ENCODE measurements at regions not wholly inside any gene's neighbourhood (a gene's known extent, or its start where the extent isn't known, plus 50 kb on each side); places are given as distances from the start of the nearest gene placed in this dataset.

GRCh38 chr1:221100611-221101010 is 221.4 kb downstream of the HLX start:
- 45 to 51% methylated on average over 3 of the region's 3 CpGs for WGBS, 2 donors
- intact Hi-C loops (cut with DNase I; ENCODE audit: low total_unique reads): no loop called here
- H3K27ac ChIP-seq: no peak overlapping the region
- H3K36me3 ChIP-seq (ENCODE audit: low read depth, missing control alignments): no peaks in the 10 kb centered on the region
- H3K27me3 ChIP-seq: no peaks in the 10 kb centered on the region
- TF ChIP-seq CTCF (IDR thresholded peaks at IDR 0.05) (no peak), POLR2A (IDR thresholded peaks at IDR 0.05) (no peak)
- H3K4me3 ChIP-seq: no peak overlapping the region
- DNase-seq: no peak
- no peaks in the 10 kb centered on the region for H3K9me3 ChIP-seq
- H3K4me1 ChIP-seq: no peaks in the 10 kb centered on the region

GRCh38 chr1:221101807-221102605 is 222.8 kb downstream of the HLX start:
- Histone ChIP-seq H3K36me3 (ENCODE audit: low read depth, missing control alignments) (no peaks in the 10 kb centered on the region), H3K27me3 (no peaks in the 10 kb centered on the region), H3K4me1 (no peaks in the 10 kb centered on the region), H3K4me3 (no peak overlapping the region), H3K27ac (no peak overlapping the region), H3K9me3 (no peaks in the 10 kb centered on the region)
- intact Hi-C loops (cut with DNase I; ENCODE audit: low total_unique reads): no loop called here
- TF ChIP-seq CTCF (IDR thresholded peaks at IDR 0.05) (no peak), POLR2A (IDR thresholded peaks at IDR 0.05) (no peak)
- no peak for DNase-seq

- no peak overlapping the region for H3K27ac ChIP-seq
- TF ChIP-seq POLR2A (IDR thresholded peaks at IDR 0.05) (no peak), CTCF (IDR thresholded peaks at IDR 0.05) (no peak)
- H3K36me3 ChIP-seq (ENCODE audit: low read depth, missing control alignments): no peaks in the 10 kb centered on the region
- no peaks in the 10 kb centered on the region for H3K27me3 ChIP-seq
- no peaks in the 10 kb centered on the region for H3K4me1 ChIP-seq
- DNase-seq: no peak
- no peak overlapping the region for H3K4me3 ChIP-seq
- H3K9me3 ChIP-seq: no peaks in the 10 kb centered on the region
- WGBS, 2 donors: 83 to 91% methylated on average over 3 of the region's 3 CpGs
- intact Hi-C loops (cut with DNase I; ENCODE audit: low total_unique reads): no loop called here
Measured at GRCh38 chr1:221104596-221104995, 225.4 kb downstream of the HLX start.

- H3K27me3 ChIP-seq: no peaks in the 10 kb centered on the region
- DNase-seq: no peak
- H3K4me3 ChIP-seq: no peak overlapping the region
- intact Hi-C loops (cut with DNase I; ENCODE audit: low total_unique reads): no loop called here
- no peak overlapping the region for H3K27ac ChIP-seq
- no peaks in the 10 kb centered on the region for H3K36me3 ChIP-seq (ENCODE audit: low read depth, missing control alignments)
- TF ChIP-seq POLR2A (IDR thresholded peaks at IDR 0.05) (no peak), CTCF (IDR thresholded peaks at IDR 0.05) (no peak)
- H3K9me3 ChIP-seq: no peaks in the 10 kb centered on the region
- no peaks in the 10 kb centered on the region for H3K4me1 ChIP-seq
- 88 to 90% methylated on average over 1 of the region's 1 CpG for WGBS, 2 donors
Measured at GRCh38 chr1:221105578-221105977, 226.3 kb downstream of the HLX start.

GRCh38 chr1:221106616-221107015 is 227.4 kb downstream of the HLX start:
- Histone ChIP-seq H3K27me3 (no peaks in the 10 kb centered on the region), H3K4me3 (no peak overlapping the region), H3K27ac (no peak overlapping the region), H3K4me1 (no peaks in the 10 kb centered on the region), H3K9me3 (no peaks in the 10 kb centered on the region), H3K36me3 (ENCODE audit: low read depth, missing control alignments) (no peaks in the 10 kb centered on the region)
- intact Hi-C loops (cut with DNase I; ENCODE audit: low total_unique reads): no loop called here
- 59 to 63% methylated on average over 3 of the region's 3 CpGs for whole genome bisulfite sequencing, 2 donors
- no peak for DNase-seq
- no peak for TF ChIP-seq POLR2A (IDR thresholded peaks at IDR 0.05)
- no peak for TF ChIP-seq CTCF (IDR thresholded peaks at IDR 0.05)

Data from testis (tissue), 2 donors.